OCI-LY1 (cell line): ENCODE measurements at regions not wholly inside any gene's neighbourhood (a gene's known extent, or its start where the extent isn't known, plus 50 kb on each side); places are given as distances from the start of the nearest gene placed in this dataset.

Experiments used
- CTCF ChIP-seq: fragments of 200-600 bp; sonication (generic), shearing (Covaris generic); IDR thresholded peaks from 2 replicates; pipeline ENCODE4 v1.5.1; 2017; ENCODE audit warnings: mild to moderate bottlenecking, antibody characterized with exemption, low read length, moderate library complexity, mixed read lengths
- EZH2 ChIP-seq: fragments of 200-600 bp; sonication (generic), shearing (Covaris generic); IDR thresholded peaks from 2 replicates; pipeline ENCODE4 v1.8.0; 2017; ENCODE audit warnings: borderline replicate concordance, mixed run types, mild to moderate bottlenecking, antibody characterized with exemption, low read length, moderate library complexity, mixed read lengths

- TF ChIP-seq CTCF (no peak), EZH2 (no peak)
Observed at GRCh38 chr5:99334936-99335335, 406.1 kb upstream of the CHD1 start.
